ENCODE measurements at regions not wholly inside any gene's neighbourhood (a gene's known extent, or its start where the extent isn't known, plus 50 kb on each side); places are given as distances from the start of the nearest gene placed in this dataset.

GRCh38 chr9:12975496-12975895 lies 200.7 kb downstream of the LURAP1L start:
- TF ChIP-seq CTCF (IDR thresholded peaks at IDR 0.05) (no peak), POLR2AphosphoS5 (IDR thresholded peaks at IDR 0.05) (no peak)

All from upper lobe of left lung (tissue), 4 donors.